ENCODE measurements at regions not wholly inside any gene's neighbourhood (a gene's known extent, or its start where the extent isn't known, plus 50 kb on each side); places are given as distances from the start of the nearest gene placed in this dataset.

GRCh38 chr2:120685066-120685973 lies 50.3 kb upstream of the GLI2 start:
- Histone ChIP-seq H3K9me3 (ENCODE audit: control insufficient read depth in 2 of 2, insufficient read depth in 1 of 2, low read length in 1 of 2) (no peaks in the 10 kb centered on the region), H3K36me3 (ENCODE audit: control insufficient read depth in 2 of 2, insufficient read depth in 2 of 2, low read length in 1 of 2) (no peaks in the 10 kb centered on the region), H3K4me3 (ENCODE audit: low read length in 2 of 2) (no peak overlapping the region), H3K27me3 (ENCODE audit: control insufficient read depth in 2 of 2, insufficient read depth in 1 of 2, low read length in 1 of 2) (peaks cover 0 to 2% of the 10 kb centered on the region in 2 donors), H3K4me1 (ENCODE audit: control insufficient read depth in 2 of 2, insufficient read depth in 2 of 2, low read length in 2 of 2) (no peaks in the 10 kb centered on the region), H3K27ac (ENCODE audit: low read depth in 1 of 2, low read length in 1 of 2) (no peak overlapping the region)
- 81% methylated on average over 5 of the region's 5 CpGs for whole genome bisulfite sequencing
- DNase-seq (ENCODE audit: low read depth in 6 of 9, low spot score in 9 of 9), result no peak
